Bone marrow (tissue), 2 donors: ENCODE measurements at regions not wholly inside any gene's neighbourhood (a gene's known extent, or its start where the extent isn't known, plus 50 kb on each side); places are given as distances from the start of the nearest gene placed in this dataset.
"Not testable (repeated sequence)": the region's sequence is repeated elsewhere in the genome, so short reads cannot be mapped to it uniquely, and the experiment has no call there.

Experiments
- DNase-seq, 2 donors: peaks; one replicate each; lab custom pipeline; 2025; lab: John Stamatoyannopoulos, UW

GRCh38 chr1:182331387-182331786 lies 60.2 kb downstream of the GLUL start:
- no peak for DNase-seq

- DNase-seq: no peak
Measured at GRCh38 chr1:182330303-182330702, 61.3 kb downstream of the GLUL start.

- no peak for DNase-seq
Measured at GRCh38 chr1:182329471-182329870, 62.1 kb downstream of the GLUL start.

- DNase-seq: no peak
Measured at GRCh38 chr1:182328591-182328990, 63.0 kb downstream of the GLUL start.

- DNase-seq: no peak
Measured at GRCh38 chr1:182325339-182325738, 66.3 kb downstream of the GLUL start.

- DNase-seq: not testable (repeated sequence)
Measured at GRCh38 chr1:182321532-182321931, 70.1 kb downstream of the GLUL start.

GRCh38 chr1:182317611-182318161 lies 73.9 kb downstream of the GLUL start:
- no peak for DNase-seq

- DNase-seq: not testable (repeated sequence)
Measured at GRCh38 chr1:182316454-182316853, 75.1 kb downstream of the GLUL start.

GRCh38 chr1:182315167-182315556 lies 76.4 kb downstream of the GLUL start:
- DNase-seq: no peak

- DNase-seq: no peak
Measured at GRCh38 chr1:182309631-182310351, 81.8 kb downstream of the GLUL start.

- no peak for DNase-seq
Measured at GRCh38 chr1:182308826-182309225, 82.8 kb downstream of the GLUL start.

GRCh38 chr1:182307486-182307885 lies 84.1 kb downstream of the GLUL start:
- not testable (repeated sequence) for DNase-seq

GRCh38 chr1:182305861-182306260 lies 85.7 kb downstream of the GLUL start:
- no peak for DNase-seq

GRCh38 chr1:182304627-182305026 lies 87.0 kb downstream of the GLUL start:
- no peak for DNase-seq

- DNase-seq: no peak
Measured at GRCh38 chr1:182304218-182304617, 87.4 kb downstream of the GLUL start.

GRCh38 chr1:182303778-182304177 lies 87.8 kb downstream of the GLUL start:
- DNase-seq: no peak

- DNase-seq: no peak
Measured at GRCh38 chr1:182301467-182302198, 90.0 kb downstream of the GLUL start.

GRCh38 chr1:182301026-182301436 lies 90.6 kb downstream of the GLUL start:
- peak in 1 of 2 donors; percentile 16 for DNase-seq

GRCh38 chr1:182299728-182300616 lies 91.6 kb downstream of the GLUL start:
- peak; percentile 27 to 94 for DNase-seq

- DNase-seq: not testable (repeated sequence)
Measured at GRCh38 chr1:182299054-182299727, 92.4 kb downstream of the GLUL start.

GRCh38 chr1:182297335-182297734 lies 94.3 kb downstream of the GLUL start:
- DNase-seq: no peak

GRCh38 chr1:182295697-182296096 lies 95.9 kb downstream of the GLUL start:
- DNase-seq: no peak
